ENCODE measurements at regions not wholly inside any gene's neighbourhood (a gene's known extent, or its start where the extent isn't known, plus 50 kb on each side); places are given as distances from the start of the nearest gene placed in this dataset.
A peak's percentile ranks its signal among the peaks of the same experiment; 100 is the strongest.

- Histone ChIP-seq H3K56ac (ENCODE audit: low read length) (no peak overlapping the region), H3K4me3 (ENCODE audit: low read length) (no peak overlapping the region), H4K8ac (ENCODE audit: low read depth, low read length) (no peak overlapping the region), H3K18ac (ENCODE audit: low read length) (no peak overlapping the region), H2AK5ac (ENCODE audit: low read length) (no peak overlapping the region), H3K4ac (ENCODE audit: low read depth, low read length) (no peak overlapping the region), H3K79me2 (ENCODE audit: control insufficient read depth, insufficient read depth, low read length) (no peaks in the 10 kb centered on the region), H3K23ac (ENCODE audit: low read length) (no peak overlapping the region), H2BK15ac (replicated peaks; ENCODE audit: low read depth) (no peak overlapping the region), H4K5ac (ENCODE audit: low read length) (no peak overlapping the region), H3K36me3 (ENCODE audit: control insufficient read depth, insufficient read depth, low read length) (no peaks in the 10 kb centered on the region), H3K27me3 (ENCODE audit: insufficient read depth, low read length, poor library complexity) (no peaks in the 10 kb centered on the region), H3K9ac (ENCODE audit: low read length) (no peak overlapping the region), H2BK120ac (ENCODE audit: low read depth, low read length) (no peak overlapping the region), H2BK5ac (ENCODE audit: low read length) (no peak overlapping the region), H3K4me2 (ENCODE audit: low read length) (no peak overlapping the region), H3K79me1 (ENCODE audit: low read length) (no peaks in the 10 kb centered on the region), H3K27ac (ENCODE audit: low read depth, low read length) (no peak overlapping the region), H3K4me1 (ENCODE audit: control insufficient read depth, low read depth, low read length) (peaks cover 3% of the 10 kb centered on the region)
- WGBS (ENCODE audit: extremely low coverage, insufficient coverage, low lambda C conversion rate): 100% methylated on average over 1 of the region's 2 CpGs
- no peak for DNase-seq
Measured at GRCh38 chr2:58974426-58974825, 733.3 kb upstream of the FANCL start.

- no peaks in the 10 kb centered on the region for H3K79me2 ChIP-seq (ENCODE audit: control insufficient read depth, insufficient read depth, low read length)
- no peak overlapping the region for H3K23ac ChIP-seq (ENCODE audit: low read length)
- no peak overlapping the region for H2AK5ac ChIP-seq (ENCODE audit: low read length)
- no CpG with 5 or more reads among the region's 6 CpGs for WGBS (ENCODE audit: extremely low coverage, insufficient coverage, low lambda C conversion rate)
- no peaks in the 10 kb centered on the region for H3K36me3 ChIP-seq (ENCODE audit: control insufficient read depth, insufficient read depth, low read length)
- no peaks in the 10 kb centered on the region for H3K27me3 ChIP-seq (ENCODE audit: insufficient read depth, low read length, poor library complexity)
- H3K56ac ChIP-seq (ENCODE audit: low read length): no peak overlapping the region
- no peak overlapping the region for H3K4me2 ChIP-seq (ENCODE audit: low read length)
- peak overlapping the region; percentile 75 for H3K18ac ChIP-seq (ENCODE audit: low read length)
- H3K79me1 ChIP-seq (ENCODE audit: low read length): no peaks in the 10 kb centered on the region
- H2BK5ac ChIP-seq (ENCODE audit: low read length): no peak overlapping the region
- peaks cover 3% of the 10 kb centered on the region for H3K4me1 ChIP-seq (ENCODE audit: control insufficient read depth, low read depth, low read length)
- peak; percentile 72 for DNase-seq
- H4K5ac ChIP-seq (ENCODE audit: low read length): no peak overlapping the region
- no peak overlapping the region for H4K8ac ChIP-seq (ENCODE audit: low read depth, low read length)
- H3K4ac ChIP-seq (ENCODE audit: low read depth, low read length): no peak overlapping the region
- H3K9ac ChIP-seq (ENCODE audit: low read length): no peak overlapping the region
- no peak overlapping the region for H3K4me3 ChIP-seq (ENCODE audit: low read length)
- peak overlapping the region; percentile 61 for H2BK120ac ChIP-seq (ENCODE audit: low read depth, low read length)
- no peak overlapping the region for H3K27ac ChIP-seq (ENCODE audit: low read depth, low read length)
- H2BK15ac ChIP-seq (replicated peaks; ENCODE audit: low read depth): peak overlapping the region; percentile 78
Measured at GRCh38 chr2:58973811-58974281, 732.7 kb upstream of the FANCL start.

GRCh38 chr2:58972737-58973136, 731.6 kb upstream of the FANCL start:
- no peak for DNase-seq
- H3K79me2 ChIP-seq (ENCODE audit: control insufficient read depth, insufficient read depth, low read length): no peaks in the 10 kb centered on the region
- H4K8ac ChIP-seq (ENCODE audit: low read depth, low read length): no peak overlapping the region
- WGBS (ENCODE audit: extremely low coverage, insufficient coverage, low lambda C conversion rate): no CpG with 5 or more reads among the region's 1 CpG
- H2BK15ac ChIP-seq (replicated peaks; ENCODE audit: low read depth): no peak overlapping the region
- H3K4me2 ChIP-seq (ENCODE audit: low read length): no peak overlapping the region
- no peaks in the 10 kb centered on the region for H3K36me3 ChIP-seq (ENCODE audit: control insufficient read depth, insufficient read depth, low read length)
- H4K5ac ChIP-seq (ENCODE audit: low read length): no peak overlapping the region
- H3K23ac ChIP-seq (ENCODE audit: low read length): no peak overlapping the region
- no peak overlapping the region for H2AK5ac ChIP-seq (ENCODE audit: low read length)
- H3K79me1 ChIP-seq (ENCODE audit: low read length): no peaks in the 10 kb centered on the region
- H3K4ac ChIP-seq (ENCODE audit: low read depth, low read length): no peak overlapping the region
- no peak overlapping the region for H3K9ac ChIP-seq (ENCODE audit: low read length)
- H2BK120ac ChIP-seq (ENCODE audit: low read depth, low read length): no peak overlapping the region
- no peak overlapping the region for H3K56ac ChIP-seq (ENCODE audit: low read length)
- H3K27ac ChIP-seq (ENCODE audit: low read depth, low read length): no peak overlapping the region
- no peak overlapping the region for H3K18ac ChIP-seq (ENCODE audit: low read length)
- peaks cover 3% of the 10 kb centered on the region for H3K4me1 ChIP-seq (ENCODE audit: control insufficient read depth, low read depth, low read length)
- no peak overlapping the region for H3K4me3 ChIP-seq (ENCODE audit: low read length)
- no peaks in the 10 kb centered on the region for H3K27me3 ChIP-seq (ENCODE audit: insufficient read depth, low read length, poor library complexity)
- H2BK5ac ChIP-seq (ENCODE audit: low read length): no peak overlapping the region

- H3K27ac ChIP-seq (ENCODE audit: low read depth, low read length): no peak overlapping the region
- no CpG with 5 or more reads among the region's 14 CpGs for WGBS (ENCODE audit: extremely low coverage, insufficient coverage, low lambda C conversion rate)
- no peaks in the 10 kb centered on the region for H3K79me2 ChIP-seq (ENCODE audit: control insufficient read depth, insufficient read depth, low read length)
- H3K27me3 ChIP-seq (ENCODE audit: insufficient read depth, low read length, poor library complexity): no peaks in the 10 kb centered on the region
- H3K18ac ChIP-seq (ENCODE audit: low read length): no peak overlapping the region
- H3K9ac ChIP-seq (ENCODE audit: low read length): no peak overlapping the region
- no peak overlapping the region for H3K4me2 ChIP-seq (ENCODE audit: low read length)
- H3K36me3 ChIP-seq (ENCODE audit: control insufficient read depth, insufficient read depth, low read length): no peaks in the 10 kb centered on the region
- no peak overlapping the region for H4K8ac ChIP-seq (ENCODE audit: low read depth, low read length)
- H4K5ac ChIP-seq (ENCODE audit: low read length): no peak overlapping the region
- H2BK15ac ChIP-seq (replicated peaks; ENCODE audit: low read depth): no peak overlapping the region
- no peak overlapping the region for H3K4me3 ChIP-seq (ENCODE audit: low read length)
- no peak for DNase-seq
- H3K79me1 ChIP-seq (ENCODE audit: low read length): no peaks in the 10 kb centered on the region
- no peak overlapping the region for H3K23ac ChIP-seq (ENCODE audit: low read length)
- H3K56ac ChIP-seq (ENCODE audit: low read length): no peak overlapping the region
- no peak overlapping the region for H2BK120ac ChIP-seq (ENCODE audit: low read depth, low read length)
- no peak overlapping the region for H2AK5ac ChIP-seq (ENCODE audit: low read length)
- H2BK5ac ChIP-seq (ENCODE audit: low read length): no peak overlapping the region
- H3K4me1 ChIP-seq (ENCODE audit: control insufficient read depth, low read depth, low read length): peaks cover 3% of the 10 kb centered on the region
- H3K4ac ChIP-seq (ENCODE audit: low read depth, low read length): no peak overlapping the region
Measured at GRCh38 chr2:58971511-58972360, 730.6 kb upstream of the FANCL start.

GRCh38 chr2:58970365-58970764, 729.2 kb upstream of the FANCL start:
- Histone ChIP-seq H3K23ac (ENCODE audit: low read length) (no peak overlapping the region), H4K8ac (ENCODE audit: low read depth, low read length) (no peak overlapping the region), H3K36me3 (ENCODE audit: control insufficient read depth, insufficient read depth, low read length) (no peaks in the 10 kb centered on the region), H3K4me3 (ENCODE audit: low read length) (no peak overlapping the region), H3K4me2 (ENCODE audit: low read length) (no peak overlapping the region), H3K56ac (ENCODE audit: low read length) (no peak overlapping the region), H3K4ac (ENCODE audit: low read depth, low read length) (no peak overlapping the region), H2BK120ac (ENCODE audit: low read depth, low read length) (no peak overlapping the region), H3K4me1 (ENCODE audit: control insufficient read depth, low read depth, low read length) (peaks cover 3% of the 10 kb centered on the region), H3K27me3 (ENCODE audit: insufficient read depth, low read length, poor library complexity) (no peaks in the 10 kb centered on the region), H3K79me2 (ENCODE audit: control insufficient read depth, insufficient read depth, low read length) (no peaks in the 10 kb centered on the region), H3K18ac (ENCODE audit: low read length) (no peak overlapping the region), H3K27ac (ENCODE audit: low read depth, low read length) (no peak overlapping the region), H4K5ac (ENCODE audit: low read length) (no peak overlapping the region), H2BK5ac (ENCODE audit: low read length) (no peak overlapping the region), H3K79me1 (ENCODE audit: low read length) (no peaks in the 10 kb centered on the region), H2BK15ac (replicated peaks; ENCODE audit: low read depth) (no peak overlapping the region), H2AK5ac (ENCODE audit: low read length) (no peak overlapping the region), H3K9ac (ENCODE audit: low read length) (no peak overlapping the region)
- no CpG with 5 or more reads among the region's 4 CpGs for WGBS (ENCODE audit: extremely low coverage, insufficient coverage, low lambda C conversion rate)
- no peak for DNase-seq

- no peak overlapping the region for H4K8ac ChIP-seq (ENCODE audit: low read depth, low read length)
- no peaks in the 10 kb centered on the region for H3K27me3 ChIP-seq (ENCODE audit: insufficient read depth, low read length, poor library complexity)
- H2BK120ac ChIP-seq (ENCODE audit: low read depth, low read length): no peak overlapping the region
- no peak overlapping the region for H4K5ac ChIP-seq (ENCODE audit: low read length)
- WGBS (ENCODE audit: extremely low coverage, insufficient coverage, low lambda C conversion rate): no CpG with 5 or more reads among the region's 2 CpGs
- no peak overlapping the region for H2BK5ac ChIP-seq (ENCODE audit: low read length)
- no peaks in the 10 kb centered on the region for H3K36me3 ChIP-seq (ENCODE audit: control insufficient read depth, insufficient read depth, low read length)
- H2BK15ac ChIP-seq (replicated peaks; ENCODE audit: low read depth): no peak overlapping the region
- no peak overlapping the region for H3K56ac ChIP-seq (ENCODE audit: low read length)
- no peak for DNase-seq
- H3K23ac ChIP-seq (ENCODE audit: low read length): no peak overlapping the region
- no peak overlapping the region for H3K27ac ChIP-seq (ENCODE audit: low read depth, low read length)
- H3K79me1 ChIP-seq (ENCODE audit: low read length): no peaks in the 10 kb centered on the region
- no peak overlapping the region for H3K4ac ChIP-seq (ENCODE audit: low read depth, low read length)
- no peak overlapping the region for H3K4me2 ChIP-seq (ENCODE audit: low read length)
- H3K4me1 ChIP-seq (ENCODE audit: control insufficient read depth, low read depth, low read length): peaks cover 3% of the 10 kb centered on the region
- H3K9ac ChIP-seq (ENCODE audit: low read length): no peak overlapping the region
- H3K79me2 ChIP-seq (ENCODE audit: control insufficient read depth, insufficient read depth, low read length): no peaks in the 10 kb centered on the region
- H3K18ac ChIP-seq (ENCODE audit: low read length): no peak overlapping the region
- H3K4me3 ChIP-seq (ENCODE audit: low read length): no peak overlapping the region
- no peak overlapping the region for H2AK5ac ChIP-seq (ENCODE audit: low read length)
Measured at GRCh38 chr2:58968885-58969284, 727.8 kb upstream of the FANCL start.

Data from mesendoderm (in vitro differentiated cells).